B cell (primary cell): ENCODE measurements at regions not wholly inside any gene's neighbourhood (a gene's known extent, or its start where the extent isn't known, plus 50 kb on each side); places are given as distances from the start of the nearest gene placed in this dataset.

Experiments
- ATAC-seq: fragments of 200-7000 bp; cut with Tn5 transposase; one replicate; pipeline ENCODE4 v1.10.0; 2021; ENCODE audit warnings: low read depth, mild to moderate bottlenecking, moderate number of reproducible peaks, moderate library complexity
- CTCF ChIA-PET: fragments of 350-600 bp; sonication (Branson Sonifier 250); formaldehyde crosslinking; loops from one replicate; lab custom pipeline; 2021; ENCODE audit warnings: antibody characterized with exemption, inconsistent platforms; lab: Charles Lee
- POLR2A ChIA-PET: fragments of 350-600 bp; sonication (Branson Sonifier 250); formaldehyde crosslinking; loops from one replicate; lab custom pipeline; 2021; ENCODE audit warnings: antibody characterized with exemption; lab: Charles Lee
- DNase-seq: peaks from one replicate; pipeline ENCODE4 v3.0.0; 2013
- H2AFZ ChIP-seq: 2 replicates; pipeline ENCODE4 v1.6.1; 2012; ENCODE audit warnings: mild to moderate bottlenecking, low read depth, low read length; ENCODE audit not compliant: insufficient read depth, poor library complexity, severe bottlenecking
- H3K27ac ChIP-seq, 2 donors: 1 replicate in 1 of 2; 2 replicates in 1 of 2; pipeline ENCODE4 v1.5.1; 2012 to 2013; ENCODE audit warnings: low read length in 2 of 2, mild to moderate bottlenecking in 2 of 2, moderate library complexity in 1 of 2
- H3K27me3 ChIP-seq, 4 experiments: fragments of 200-600 bp in 1 of 4; sonication (generic) in 1 of 4; replicated peaks in 1 of 4; 1 replicate in 2 of 4; 2 replicates in 2 of 4; pipeline versions ENCODE4 v1.6.1 to v1.7.0; 2013 to 2016; ENCODE audit warnings: low read length in 3 of 4, mild to moderate bottlenecking in 2 of 4, mixed read lengths in 1 of 4, moderate library complexity in 1 of 4; ENCODE audit not compliant: insufficient read depth in 4 of 4, control insufficient read depth in 3 of 4; ENCODE audit errors: control extremely low read depth in 1 of 4
- H3K36me3 ChIP-seq, 2 experiments: replicated peaks in 1 of 2; 1 replicate in 1 of 2; 2 replicates in 1 of 2; pipeline versions ENCODE4 v1.6.1 to v1.7.1; 2013; ENCODE audit warnings: low read length in 1 of 2; ENCODE audit not compliant: insufficient read depth in 2 of 2, control insufficient read depth in 1 of 2; ENCODE audit errors: control extremely low read depth in 1 of 2, extremely low read depth in 1 of 2
- H3K4me1 ChIP-seq, 2 donors: fragments of 200-600 bp in 1 of 2; sonication (generic) in 1 of 2; 1 replicate in 1 of 2; 2 replicates in 1 of 2; pipeline versions ENCODE4 v1.5.1 to v1.6.1; 2013 to 2017; ENCODE audit warnings: low read length in 2 of 2; ENCODE audit not compliant: control insufficient read depth in 2 of 2, insufficient read depth in 2 of 2
- H3K4me2 ChIP-seq: replicated peaks from 2 replicates; pipeline ENCODE3; 2012; ENCODE audit warnings: mild to moderate bottlenecking, low read depth, low read length; ENCODE audit not compliant: poor library complexity, severe bottlenecking
- H3K4me3 ChIP-seq, 5 experiments: fragments of 200-600 bp in 1 of 5; sonication (generic) in 1 of 5; 1 replicate in 3 of 5; 2 replicates in 2 of 5; pipeline versions ENCODE4 v1.5.1 to v1.7.0; 2011 to 2016; ENCODE audit warnings: low read length in 4 of 5, mild to moderate bottlenecking in 4 of 5, low read depth in 2 of 5, control low read depth in 1 of 5, moderate library complexity in 1 of 5; ENCODE audit not compliant: insufficient read depth in 1 of 5; ENCODE audit errors: control extremely low read depth in 1 of 5, extremely low read depth in 1 of 5
- H3K79me2 ChIP-seq: fragments of 200-600 bp; sonication (generic); one replicate; pipeline ENCODE4 v1.6.0; 2016; ENCODE audit warnings: low read length; ENCODE audit not compliant: control insufficient read depth, insufficient read depth
- H3K9ac ChIP-seq: fragments of 200-600 bp; sonication (generic); 2 replicates; pipeline ENCODE4 v1.6.1; 2017; ENCODE audit warnings: mild to moderate bottlenecking, low read length, moderate library complexity
- H3K9me3 ChIP-seq, 3 donors: one replicate each; pipeline versions ENCODE4 v1.6.1 to v1.7.1; 2013; ENCODE audit warnings: low read length in 2 of 3; ENCODE audit not compliant: control insufficient read depth in 2 of 3, insufficient read depth in 1 of 3; ENCODE audit errors: control extremely low read depth in 1 of 3
- H4K20me1 ChIP-seq: 2 replicates; pipeline ENCODE4 v1.6.0; 2012; ENCODE audit warnings: mild to moderate bottlenecking, low read length; ENCODE audit not compliant: insufficient read depth, control insufficient read depth, poor library complexity, severe bottlenecking
- H3K27ac Mint-ChIP-seq: one replicate; pipeline ENCODE4 v1.8.0; 2021; ENCODE audit warnings: mixed read lengths
- H3K27me3 Mint-ChIP-seq: one replicate; pipeline ENCODE4 v1.8.0; 2021; ENCODE audit warnings: mixed read lengths
- H3K4me1 Mint-ChIP-seq: one replicate; pipeline ENCODE4 v1.8.0; 2021; ENCODE audit warnings: mixed read lengths
- H3K4me3 Mint-ChIP-seq: one replicate; pipeline ENCODE4 v1.8.0; 2021; ENCODE audit warnings: mixed read lengths
- H3K9me3 Mint-ChIP-seq: one replicate; pipeline ENCODE4 v1.8.0; 2022; ENCODE audit warnings: mixed read lengths; ENCODE audit not compliant: insufficient read depth
- CTCF ChIP-seq: fragments of 200-600 bp; IDR thresholded peaks from one replicate; pipeline ENCODE4 v1.8.0; 2022; ENCODE audit warnings: antibody characterized with exemption, mild to moderate bottlenecking
- EZH2 ChIP-seq: IDR thresholded peaks from 2 replicates; pipeline ENCODE4 v1.6.1; 2012; ENCODE audit warnings: borderline replicate concordance, low read depth, mild to moderate bottlenecking, moderate library complexity, low read length; ENCODE audit not compliant: insufficient read depth, poor library complexity, severe bottlenecking
- WGBS: methylation state at CpG from one replicate; pipeline ENCODE4 v1.1.5; 2013; ENCODE audit warnings: missing lambda C conversion rate; ENCODE audit not compliant: insufficient coverage; 5-methylcytosine and 5-hydroxymethylcytosine counted together
- intact Hi-C: fragments of 100-400 bp; cut with micrococcal nuclease; formaldehyde crosslinking; loops from one replicate; pipeline ENCODE4 v1.10.0; 2022

GRCh38 chr7:9822458-9823290, 1151.0 kb upstream of the PHF14 start:
- ChIA-PET CTCF (no interaction called here), POLR2A (no interaction called here)
- Histone ChIP-seq H2AFZ (no peak overlapping the region), H3K36me3 (no peaks in the 10 kb centered on the region), H3K27ac (no peak overlapping the region), H4K20me1 (no peaks in the 10 kb centered on the region), H3K27me3 (no peaks in the 10 kb centered on the region), H3K4me2 (no peak overlapping the region), H3K4me3 (no peak overlapping the region), H3K9ac (no peak overlapping the region), H3K79me2 (no peaks in the 10 kb centered on the region), H3K9me3 (peaks cover 0 to 16% (median 0%) of the 10 kb centered on the region in 3 donors), H3K4me1 (no peaks in the 10 kb centered on the region)
- Mint-ChIP-seq H3K27me3 (no peaks in the 10 kb centered on the region), H3K4me1 (no peaks in the 10 kb centered on the region), H3K4me3 (no peak overlapping the region), H3K27ac (no peak overlapping the region), H3K9me3 (peaks cover 3% of the 10 kb centered on the region)
- DNase-seq (peak; percentile 3), ATAC-seq (no peak)
- intact Hi-C loops: no loop called here
- 92% methylated on average over 15 of the region's 20 CpGs for WGBS
- TF ChIP-seq CTCF (no peak), EZH2 (no peak)

- intact Hi-C loops: no loop called here
- Mint-ChIP-seq H3K4me3 (no peak overlapping the region), H3K4me1 (no peaks in the 10 kb centered on the region), H3K27ac (no peak overlapping the region), H3K9me3 (no peaks in the 10 kb centered on the region), H3K27me3 (no peaks in the 10 kb centered on the region)
- no peaks in the 10 kb centered on the region for H3K79me2 ChIP-seq
- 100% methylated on average over 1 of the region's 3 CpGs for WGBS
- ATAC-seq: no peak
- no peaks in the 10 kb centered on the region for H3K36me3 ChIP-seq
- H3K4me2 ChIP-seq: no peak overlapping the region
- POLR2A ChIA-PET: no interaction called here
- H3K9me3 ChIP-seq: no peaks in the 10 kb centered on the region
- no peaks in the 10 kb centered on the region for H3K27me3 ChIP-seq
- H3K27ac ChIP-seq: no peak overlapping the region
- no peak overlapping the region for H3K9ac ChIP-seq
- H4K20me1 ChIP-seq: no peaks in the 10 kb centered on the region
- no peak overlapping the region for H2AFZ ChIP-seq
- no peak for DNase-seq
- no peak overlapping the region for H3K4me3 ChIP-seq
- TF ChIP-seq EZH2 (no peak), CTCF (no peak)
- CTCF ChIA-PET: no interaction called here
- no peaks in the 10 kb centered on the region for H3K4me1 ChIP-seq
Measured at GRCh38 chr7:9835199-9835598, 1138.5 kb upstream of the PHF14 start.
